ENCODE measurements at regions not wholly inside any gene's neighbourhood (a gene's known extent, or its start where the extent isn't known, plus 50 kb on each side); places are given as distances from the start of the nearest gene placed in this dataset.

DNA sequence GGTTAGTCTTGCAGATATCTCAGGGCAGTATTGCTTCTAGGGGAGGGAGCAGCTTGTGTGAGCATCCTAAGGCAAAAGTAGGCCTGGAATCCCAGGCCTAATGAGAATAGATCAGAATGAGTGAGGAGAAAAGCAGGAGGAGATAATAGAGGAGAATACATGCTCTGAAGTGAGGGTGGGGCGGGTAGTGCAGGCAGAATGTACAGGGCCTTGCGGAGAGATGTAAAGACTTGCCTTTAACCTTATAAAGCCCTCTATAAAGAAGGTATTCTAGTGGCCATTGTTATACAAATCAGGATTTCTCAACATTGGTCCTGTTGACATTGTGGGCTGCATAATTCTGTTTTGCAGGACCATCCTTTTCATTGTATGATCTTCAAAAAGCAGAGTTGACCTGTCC lies 855.3 kb downstream of the PCDH7 start:
- H3K4me1 Mint-ChIP-seq (ENCODE audit: unreplicated experiment), result no peaks in the 10 kb centered on the region
- H3K4me3 Mint-ChIP-seq (ENCODE audit: unreplicated experiment), result no peak overlapping the region
- TF ChIP-seq, protein P1, sequence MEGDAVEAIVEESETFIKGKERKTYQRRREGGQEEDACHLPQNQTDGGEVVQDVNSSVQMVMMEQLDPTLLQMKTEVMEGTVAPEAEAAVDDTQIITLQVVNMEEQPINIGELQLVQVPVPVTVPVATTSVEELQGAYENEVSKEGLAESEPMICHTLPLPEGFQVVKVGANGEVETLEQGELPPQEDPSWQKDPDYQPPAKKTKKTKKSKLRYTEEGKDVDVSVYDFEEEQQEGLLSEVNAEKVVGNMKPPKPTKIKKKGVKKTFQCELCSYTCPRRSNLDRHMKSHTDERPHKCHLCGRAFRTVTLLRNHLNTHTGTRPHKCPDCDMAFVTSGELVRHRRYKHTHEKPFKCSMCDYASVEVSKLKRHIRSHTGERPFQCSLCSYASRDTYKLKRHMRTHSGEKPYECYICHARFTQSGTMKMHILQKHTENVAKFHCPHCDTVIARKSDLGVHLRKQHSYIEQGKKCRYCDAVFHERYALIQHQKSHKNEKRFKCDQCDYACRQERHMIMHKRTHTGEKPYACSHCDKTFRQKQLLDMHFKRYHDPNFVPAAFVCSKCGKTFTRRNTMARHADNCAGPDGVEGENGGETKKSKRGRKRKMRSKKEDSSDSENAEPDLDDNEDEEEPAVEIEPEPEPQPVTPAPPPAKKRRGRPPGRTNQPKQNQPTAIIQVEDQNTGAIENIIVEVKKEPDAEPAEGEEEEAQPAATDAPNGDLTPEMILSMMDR (IDR thresholded peaks at IDR 0.05), result no peak
- no peaks in the 10 kb centered on the region for H3K36me3 Mint-ChIP-seq (ENCODE audit: unreplicated experiment)
- no peak overlapping the region for H3K27ac Mint-ChIP-seq (ENCODE audit: unreplicated experiment)
- no peak for DNase-seq (ENCODE audit: extremely low spot score, unreplicated experiment)
- no peaks in the 10 kb centered on the region for H3K27me3 Mint-ChIP-seq (ENCODE audit: unreplicated experiment)
- H3K9me3 Mint-ChIP-seq (ENCODE audit: unreplicated experiment), result no peaks in the 10 kb centered on the region

DNA sequence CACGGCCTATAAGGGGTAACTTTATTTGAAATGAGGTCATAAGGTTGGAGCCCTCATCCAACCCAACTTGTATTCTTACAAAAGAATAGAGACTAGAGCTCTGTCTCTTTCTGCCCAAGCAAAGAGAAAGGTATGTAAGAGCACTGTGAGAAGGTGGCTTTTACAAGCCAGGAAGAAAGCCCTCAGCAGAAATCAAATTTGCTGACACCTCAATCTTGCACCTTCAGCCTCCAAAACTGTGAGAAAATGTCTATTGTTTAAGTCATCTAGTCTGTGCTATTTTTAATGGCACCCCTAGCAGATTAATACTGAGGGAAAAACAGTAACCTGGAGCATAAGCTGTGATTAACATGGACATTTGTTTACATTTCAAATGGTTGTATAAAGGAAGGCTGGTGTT lies 860.7 kb downstream of the PCDH7 start:
- Mint-ChIP-seq H3K4me3 (ENCODE audit: unreplicated experiment) (no peak overlapping the region), H3K36me3 (ENCODE audit: unreplicated experiment) (no peaks in the 10 kb centered on the region), H3K27ac (ENCODE audit: unreplicated experiment) (no peak overlapping the region), H3K27me3 (ENCODE audit: unreplicated experiment) (no peaks in the 10 kb centered on the region), H3K4me1 (ENCODE audit: unreplicated experiment) (no peaks in the 10 kb centered on the region), H3K9me3 (ENCODE audit: unreplicated experiment) (no peaks in the 10 kb centered on the region)
- no peak for DNase-seq (ENCODE audit: extremely low spot score, unreplicated experiment)
- TF ChIP-seq, protein P1 (IDR thresholded peaks at IDR 0.05), result no peak

GRCh38 chr4:31585503-31585902 lies 865.3 kb downstream of the PCDH7 start:
- H3K36me3 Mint-ChIP-seq (ENCODE audit: unreplicated experiment), result no peaks in the 10 kb centered on the region
- H3K27me3 Mint-ChIP-seq (ENCODE audit: unreplicated experiment), result no peaks in the 10 kb centered on the region
- H3K4me1 Mint-ChIP-seq (ENCODE audit: unreplicated experiment), result no peaks in the 10 kb centered on the region
- no peaks in the 10 kb centered on the region for H3K9me3 Mint-ChIP-seq (ENCODE audit: unreplicated experiment)
- H3K27ac Mint-ChIP-seq (ENCODE audit: unreplicated experiment), result no peak overlapping the region
- TF ChIP-seq, protein P1 (IDR thresholded peaks at IDR 0.05), result no peak
- no peak for DNase-seq (ENCODE audit: extremely low spot score, unreplicated experiment)
- no peak overlapping the region for H3K4me3 Mint-ChIP-seq (ENCODE audit: unreplicated experiment)

- Mint-ChIP-seq H3K27ac (ENCODE audit: unreplicated experiment) (no peak overlapping the region), H3K9me3 (ENCODE audit: unreplicated experiment) (no peaks in the 10 kb centered on the region), H3K4me1 (ENCODE audit: unreplicated experiment) (no peaks in the 10 kb centered on the region), H3K4me3 (ENCODE audit: unreplicated experiment) (no peak overlapping the region), H3K36me3 (ENCODE audit: unreplicated experiment) (no peaks in the 10 kb centered on the region), H3K27me3 (ENCODE audit: unreplicated experiment) (no peaks in the 10 kb centered on the region)
- DNase-seq (ENCODE audit: extremely low spot score, unreplicated experiment), result no peak
- TF ChIP-seq, protein P1 (IDR thresholded peaks at IDR 0.05), result no peak
Measured at GRCh38 chr4:31592293-31592692, 872.1 kb downstream of the PCDH7 start.

DNA sequence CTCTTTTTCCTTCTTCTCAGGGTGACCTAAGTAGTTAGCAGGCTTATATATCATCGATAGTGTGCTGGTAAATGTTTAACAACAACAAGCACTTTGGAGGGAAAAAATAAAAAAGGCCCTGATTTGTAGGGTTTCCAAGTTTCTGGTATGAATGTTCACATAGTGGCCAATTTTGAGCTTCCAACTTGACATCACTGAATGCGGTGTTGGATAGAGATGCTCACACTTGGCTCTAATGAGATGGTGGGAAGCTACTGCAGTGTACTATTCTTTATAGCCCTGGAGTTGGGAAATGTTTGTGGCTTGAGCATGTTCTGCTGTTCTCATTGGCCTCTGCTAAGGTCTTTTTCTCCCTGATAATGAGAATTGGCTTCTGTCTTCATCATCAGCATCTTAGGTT lies 875.3 kb downstream of the PCDH7 start:
- no peak overlapping the region for H3K4me3 Mint-ChIP-seq (ENCODE audit: unreplicated experiment)
- TF ChIP-seq, protein P1 (IDR thresholded peaks at IDR 0.05), result no peak
- H3K27me3 Mint-ChIP-seq (ENCODE audit: unreplicated experiment), result no peaks in the 10 kb centered on the region
- no peaks in the 10 kb centered on the region for H3K36me3 Mint-ChIP-seq (ENCODE audit: unreplicated experiment)
- H3K4me1 Mint-ChIP-seq (ENCODE audit: unreplicated experiment), result no peaks in the 10 kb centered on the region
- no peak overlapping the region for H3K27ac Mint-ChIP-seq (ENCODE audit: unreplicated experiment)
- no peaks in the 10 kb centered on the region for H3K9me3 Mint-ChIP-seq (ENCODE audit: unreplicated experiment)
- no peak for DNase-seq (ENCODE audit: extremely low spot score, unreplicated experiment)
